LNCaP clone FGC (cell line): ENCODE measurements at regions not wholly inside any gene's neighbourhood (a gene's known extent, or its start where the extent isn't known, plus 50 kb on each side); places are given as distances from the start of the nearest gene placed in this dataset.

Source experiments
- DNase-seq: peaks from one replicate; pipeline ENCODE4 v3.0.0-alpha.2; 2011; ENCODE audit warnings: low read depth
- H3K4me3 ChIP-seq: 2 replicates; pipeline ENCODE4 v1.5.1; 2011; ENCODE audit warnings: mild to moderate bottlenecking, low read depth, low read length, control low read depth
- TF ChIP-seq, protein P1 (sequence below): IDR thresholded peaks from 2 replicates; pipeline ENCODE4 v1.5.1; 2012; ENCODE audit warnings: mild to moderate bottlenecking; ENCODE audit not compliant: control insufficient read depth, insufficient read depth; ENCODE audit errors: extremely low read depth

DNA sequence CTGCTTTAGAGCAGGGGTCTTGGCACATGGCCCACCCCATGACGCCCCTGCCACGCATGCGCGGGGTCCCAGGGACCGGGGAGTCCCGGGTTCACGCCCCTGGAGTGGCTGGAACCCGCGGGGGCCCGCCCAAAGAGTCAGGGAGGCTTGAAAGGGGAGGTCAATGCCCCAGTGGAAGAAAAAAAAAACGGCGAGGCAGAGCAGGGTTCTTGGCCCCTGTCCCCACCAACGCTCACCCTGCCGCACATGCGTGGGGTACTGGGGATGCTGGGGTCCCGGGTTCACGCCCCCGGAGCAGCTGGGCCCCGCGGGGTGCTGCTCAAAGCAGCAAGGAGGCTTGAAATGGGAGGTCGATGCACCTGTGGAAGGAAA lies 319.1 kb downstream of the ALG10 start:
- H3K4me3 ChIP-seq = no peak overlapping the region
- no peak for DNase-seq
- TF ChIP-seq, protein P1, sequence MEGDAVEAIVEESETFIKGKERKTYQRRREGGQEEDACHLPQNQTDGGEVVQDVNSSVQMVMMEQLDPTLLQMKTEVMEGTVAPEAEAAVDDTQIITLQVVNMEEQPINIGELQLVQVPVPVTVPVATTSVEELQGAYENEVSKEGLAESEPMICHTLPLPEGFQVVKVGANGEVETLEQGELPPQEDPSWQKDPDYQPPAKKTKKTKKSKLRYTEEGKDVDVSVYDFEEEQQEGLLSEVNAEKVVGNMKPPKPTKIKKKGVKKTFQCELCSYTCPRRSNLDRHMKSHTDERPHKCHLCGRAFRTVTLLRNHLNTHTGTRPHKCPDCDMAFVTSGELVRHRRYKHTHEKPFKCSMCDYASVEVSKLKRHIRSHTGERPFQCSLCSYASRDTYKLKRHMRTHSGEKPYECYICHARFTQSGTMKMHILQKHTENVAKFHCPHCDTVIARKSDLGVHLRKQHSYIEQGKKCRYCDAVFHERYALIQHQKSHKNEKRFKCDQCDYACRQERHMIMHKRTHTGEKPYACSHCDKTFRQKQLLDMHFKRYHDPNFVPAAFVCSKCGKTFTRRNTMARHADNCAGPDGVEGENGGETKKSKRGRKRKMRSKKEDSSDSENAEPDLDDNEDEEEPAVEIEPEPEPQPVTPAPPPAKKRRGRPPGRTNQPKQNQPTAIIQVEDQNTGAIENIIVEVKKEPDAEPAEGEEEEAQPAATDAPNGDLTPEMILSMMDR = no peak

DNA sequence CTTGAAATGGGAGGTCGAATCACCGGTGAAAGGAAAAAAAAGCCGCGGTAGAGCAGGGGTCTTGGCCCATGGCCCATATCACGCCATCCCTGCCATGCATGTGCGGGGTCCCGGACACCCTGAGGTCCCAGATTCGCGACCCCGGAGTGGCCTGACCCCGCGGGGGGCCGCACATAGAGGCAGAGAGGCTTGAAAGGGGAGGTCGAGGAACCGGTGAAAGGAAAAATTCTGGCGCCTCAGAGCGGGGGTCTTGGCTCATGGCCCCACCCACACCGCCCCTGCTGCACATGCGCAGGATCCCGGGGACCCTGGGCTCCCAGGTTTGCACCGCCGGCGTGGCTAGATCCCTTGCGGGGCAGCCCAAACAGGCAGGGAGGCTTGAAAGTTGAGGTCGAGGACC lies 319.8 kb downstream of the ALG10 start:
- DNase-seq = no peak
- TF ChIP-seq, protein P1 = no peak
- H3K4me3 ChIP-seq = no peak overlapping the region

DNA sequence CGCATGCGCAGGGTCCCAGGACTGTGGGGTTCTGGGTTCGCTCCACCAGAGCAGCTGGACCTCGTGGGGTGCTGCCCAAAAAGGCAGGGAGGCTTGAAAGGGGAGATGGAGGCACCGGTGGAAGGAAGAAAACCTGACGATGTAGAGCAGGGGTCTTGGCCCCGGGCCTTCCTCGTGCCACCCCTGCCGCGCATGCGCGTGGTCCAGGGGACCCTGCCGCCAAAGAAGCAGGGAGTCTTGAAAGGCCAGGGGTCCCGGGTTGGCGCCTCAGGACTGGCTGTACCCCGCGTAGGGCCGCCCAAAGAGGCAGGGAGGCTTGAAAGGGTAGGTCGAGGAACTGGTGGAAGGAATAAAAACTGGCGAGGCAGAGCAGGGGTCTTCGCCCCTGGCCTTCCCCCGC lies 321.0 kb downstream of the ALG10 start:
- H3K4me3 ChIP-seq = no peak overlapping the region
- TF ChIP-seq, protein P1 = no peak
- DNase-seq = no peak

DNA sequence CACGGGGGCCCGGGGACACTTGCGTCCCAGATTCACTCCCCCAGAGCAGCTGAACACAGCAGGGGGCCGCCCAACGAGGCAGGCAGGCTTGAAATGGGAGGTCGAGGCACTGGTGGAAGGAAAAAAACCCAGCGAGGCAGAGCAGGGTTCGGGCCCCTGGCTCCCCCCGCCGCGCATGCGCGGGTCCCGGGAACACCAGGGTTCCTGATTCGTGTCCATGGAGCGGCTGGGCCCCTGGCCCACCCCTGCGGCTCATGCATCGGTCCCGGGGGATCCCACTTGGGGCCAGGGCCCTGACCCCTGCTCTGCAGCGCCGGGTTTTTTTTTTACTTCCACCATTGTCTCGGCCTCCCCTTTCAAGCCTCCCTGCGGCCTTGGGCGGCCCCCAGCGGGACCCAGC lies 321.5 kb downstream of the ALG10 start:
- DNase-seq = no peak
- no peak overlapping the region for H3K4me3 ChIP-seq
- TF ChIP-seq, protein P1 = no peak

DNA sequence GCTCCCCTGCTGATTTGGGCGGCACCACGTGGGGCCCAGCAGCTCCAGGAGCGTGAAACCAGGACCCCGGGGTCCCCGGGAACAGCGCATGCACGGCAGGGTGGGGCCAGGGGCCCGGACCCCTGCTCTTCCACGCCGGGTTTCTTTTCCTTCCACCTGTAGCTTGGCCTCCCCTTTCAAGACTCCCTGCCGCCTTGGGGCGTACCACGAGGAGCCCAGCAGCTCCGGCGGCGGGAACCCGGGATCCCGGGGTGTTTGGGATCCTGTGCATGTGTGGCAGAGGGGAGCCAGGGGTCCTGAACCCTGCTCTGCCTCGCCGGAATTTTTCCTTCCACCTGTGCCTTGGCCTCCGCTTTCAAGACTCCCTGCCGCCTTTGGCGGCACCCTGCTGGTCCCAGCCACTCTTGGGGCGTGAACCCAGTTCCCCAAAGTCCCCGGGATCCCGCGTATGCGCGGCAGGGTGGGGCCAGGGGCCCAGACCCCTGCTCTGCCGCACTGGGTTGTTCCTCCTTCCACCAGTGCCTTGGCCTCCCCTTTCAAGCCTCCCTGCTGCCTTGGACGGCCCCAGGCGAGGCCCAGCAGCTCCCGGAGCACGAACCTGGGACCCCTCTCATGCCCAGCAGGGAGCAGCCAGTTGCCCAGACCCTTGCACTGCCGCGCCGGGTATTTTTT lies 322.7 kb downstream of the ALG10 start:
- TF ChIP-seq, protein P1 = no peak
- no peak for DNase-seq
- H3K4me3 ChIP-seq = no peak overlapping the region

DNA sequence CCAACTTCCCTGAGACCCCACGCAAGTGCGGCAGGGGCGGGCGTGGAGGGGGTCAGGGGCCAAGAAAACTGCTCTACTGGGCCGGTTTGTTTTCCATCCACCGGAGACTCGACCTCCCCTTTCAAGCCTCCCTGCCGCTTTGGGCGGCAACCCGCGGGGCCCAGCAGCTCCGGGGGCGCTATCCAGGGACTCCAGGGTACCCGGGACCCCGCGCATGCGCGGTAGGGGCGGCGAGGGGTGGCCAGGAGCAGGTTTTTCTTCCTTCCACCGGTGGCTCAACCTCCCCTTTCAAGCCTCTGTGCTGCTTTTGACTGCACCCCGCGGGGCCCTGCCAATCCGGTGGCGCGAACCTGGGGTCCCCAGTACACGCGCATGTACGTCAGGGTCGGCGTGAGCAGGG lies 323.5 kb downstream of the ALG10 start:
- TF ChIP-seq, protein P1 = no peak
- DNase-seq = no peak
- H3K4me3 ChIP-seq = peak overlapping the region; percentile 57

DNA sequence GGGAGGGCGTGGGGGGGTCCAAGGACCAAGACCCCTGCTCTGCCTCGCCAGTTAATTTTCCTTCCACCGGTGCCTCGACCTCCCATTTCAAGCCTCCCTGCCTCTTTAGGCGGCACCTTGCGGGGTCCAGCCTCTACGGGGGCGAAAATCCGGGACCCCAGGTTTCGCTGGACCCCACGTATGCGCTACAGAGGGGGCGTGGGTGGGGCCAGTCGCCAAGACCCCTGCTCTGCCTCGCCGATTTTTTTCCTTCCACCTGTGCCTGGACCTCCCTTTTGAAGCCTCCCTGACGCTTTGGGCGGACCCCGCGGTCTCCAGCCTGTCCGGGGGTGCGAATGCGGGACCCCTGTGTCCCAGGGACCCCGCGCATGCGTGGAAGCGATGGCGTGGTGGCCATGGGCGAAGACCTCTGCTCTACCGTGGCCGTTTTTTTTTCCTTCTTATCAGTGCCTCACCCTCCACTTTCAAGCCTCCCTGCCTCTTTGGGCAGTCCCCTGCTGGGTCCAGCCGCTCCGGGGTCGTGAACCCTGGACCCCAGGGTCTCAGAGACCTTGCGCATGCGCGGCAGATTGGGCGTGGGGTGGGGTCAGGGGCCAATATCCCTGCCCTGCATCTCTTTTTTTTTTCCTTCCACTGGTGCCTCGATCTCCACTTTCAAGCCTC lies 324.2 kb downstream of the ALG10 start:
- TF ChIP-seq, protein P1 = no peak
- DNase-seq = no peak
- H3K4me3 ChIP-seq = peak overlapping the region; percentile 57
